ENCODE measurements at regions not wholly inside any gene's neighbourhood (a gene's known extent, or its start where the extent isn't known, plus 50 kb on each side); places are given as distances from the start of the nearest gene placed in this dataset.

DNA sequence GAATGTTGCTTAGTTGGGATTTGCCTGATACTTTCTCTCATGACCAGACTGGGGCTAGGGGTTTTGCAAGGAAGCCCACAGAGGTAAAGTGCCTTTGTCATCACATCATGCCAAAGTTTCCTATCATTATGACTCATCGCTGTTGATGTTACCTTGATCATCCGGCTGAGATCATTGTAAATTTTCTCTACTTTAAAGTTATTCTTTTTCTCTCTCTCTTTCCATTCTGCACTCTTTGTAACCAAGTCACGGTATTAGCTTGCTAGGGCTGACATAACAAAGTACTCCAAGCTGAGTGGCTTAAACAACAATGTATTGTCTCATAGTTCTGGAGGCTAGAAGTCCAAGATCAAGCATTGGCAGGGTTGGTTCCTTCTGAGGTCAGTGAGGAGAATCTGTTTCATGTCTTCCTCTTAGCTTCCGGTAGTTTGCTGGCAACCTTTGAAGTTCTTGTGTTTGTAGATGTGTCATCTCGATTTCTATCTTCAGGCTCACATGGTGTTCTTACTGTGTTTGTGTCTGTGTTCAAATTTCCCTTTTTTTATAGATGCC, 113.0 kb downstream of the DTHD1 start:
- Histone ChIP-seq H3K4me1 (no peaks in the 10 kb centered on the region), H3K27ac (no peak overlapping the region), H3K9me3 (no peaks in the 10 kb centered on the region), H3K4me2 (no peak overlapping the region), H3K4me3 (no peak overlapping the region)
- ATAC-seq = no peak
- POLR2A ChIA-PET = no interaction called here
- TF ChIP-seq, protein P1, sequence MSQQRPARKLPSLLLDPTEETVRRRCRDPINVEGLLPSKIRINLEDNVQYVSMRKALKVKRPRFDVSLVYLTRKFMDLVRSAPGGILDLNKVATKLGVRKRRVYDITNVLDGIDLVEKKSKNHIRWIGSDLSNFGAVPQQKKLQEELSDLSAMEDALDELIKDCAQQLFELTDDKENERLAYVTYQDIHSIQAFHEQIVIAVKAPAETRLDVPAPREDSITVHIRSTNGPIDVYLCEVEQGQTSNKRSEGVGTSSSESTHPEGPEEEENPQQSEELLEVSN (IDR thresholded peaks at IDR 0.05; ENCODE audit: borderline replicate concordance, low read depth) = no peak
- no peak for TF ChIP-seq HOXB5 (CRISPR knock-in tag; IDR thresholded peaks at IDR 0.05)
- TF ChIP-seq FOSL2 (IDR thresholded peaks at IDR 0.05) = no peak
- TF ChIP-seq FOSL2 (CRISPR knock-in tag; IDR thresholded peaks at IDR 0.05) = peak; percentile 29; the same call in 1 of the 2 replicates
- no peak for TF ChIP-seq GATA3 (IDR thresholded peaks at IDR 0.05; ENCODE audit: borderline replicate concordance)
- TF ChIP-seq FOXS1 (CRISPR knock-in tag; IDR thresholded peaks at IDR 0.05) = no peak
- TF ChIP-seq POLR2A (IDR thresholded peaks at IDR 0.05; ENCODE audit: low read length) = no peak
- TF ChIP-seq, protein P2, sequence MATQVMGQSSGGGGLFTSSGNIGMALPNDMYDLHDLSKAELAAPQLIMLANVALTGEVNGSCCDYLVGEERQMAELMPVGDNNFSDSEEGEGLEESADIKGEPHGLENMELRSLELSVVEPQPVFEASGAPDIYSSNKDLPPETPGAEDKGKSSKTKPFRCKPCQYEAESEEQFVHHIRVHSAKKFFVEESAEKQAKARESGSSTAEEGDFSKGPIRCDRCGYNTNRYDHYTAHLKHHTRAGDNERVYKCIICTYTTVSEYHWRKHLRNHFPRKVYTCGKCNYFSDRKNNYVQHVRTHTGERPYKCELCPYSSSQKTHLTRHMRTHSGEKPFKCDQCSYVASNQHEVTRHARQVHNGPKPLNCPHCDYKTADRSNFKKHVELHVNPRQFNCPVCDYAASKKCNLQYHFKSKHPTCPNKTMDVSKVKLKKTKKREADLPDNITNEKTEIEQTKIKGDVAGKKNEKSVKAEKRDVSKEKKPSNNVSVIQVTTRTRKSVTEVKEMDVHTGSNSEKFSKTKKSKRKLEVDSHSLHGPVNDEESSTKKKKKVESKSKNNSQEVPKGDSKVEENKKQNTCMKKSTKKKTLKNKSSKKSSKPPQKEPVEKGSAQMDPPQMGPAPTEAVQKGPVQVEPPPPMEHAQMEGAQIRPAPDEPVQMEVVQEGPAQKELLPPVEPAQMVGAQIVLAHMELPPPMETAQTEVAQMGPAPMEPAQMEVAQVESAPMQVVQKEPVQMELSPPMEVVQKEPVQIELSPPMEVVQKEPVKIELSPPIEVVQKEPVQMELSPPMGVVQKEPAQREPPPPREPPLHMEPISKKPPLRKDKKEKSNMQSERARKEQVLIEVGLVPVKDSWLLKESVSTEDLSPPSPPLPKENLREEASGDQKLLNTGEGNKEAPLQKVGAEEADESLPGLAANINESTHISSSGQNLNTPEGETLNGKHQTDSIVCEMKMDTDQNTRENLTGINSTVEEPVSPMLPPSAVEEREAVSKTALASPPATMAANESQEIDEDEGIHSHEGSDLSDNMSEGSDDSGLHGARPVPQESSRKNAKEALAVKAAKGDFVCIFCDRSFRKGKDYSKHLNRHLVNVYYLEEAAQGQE (IDR thresholded peaks at IDR 0.05) = no peak
- TF ChIP-seq, protein P3, sequence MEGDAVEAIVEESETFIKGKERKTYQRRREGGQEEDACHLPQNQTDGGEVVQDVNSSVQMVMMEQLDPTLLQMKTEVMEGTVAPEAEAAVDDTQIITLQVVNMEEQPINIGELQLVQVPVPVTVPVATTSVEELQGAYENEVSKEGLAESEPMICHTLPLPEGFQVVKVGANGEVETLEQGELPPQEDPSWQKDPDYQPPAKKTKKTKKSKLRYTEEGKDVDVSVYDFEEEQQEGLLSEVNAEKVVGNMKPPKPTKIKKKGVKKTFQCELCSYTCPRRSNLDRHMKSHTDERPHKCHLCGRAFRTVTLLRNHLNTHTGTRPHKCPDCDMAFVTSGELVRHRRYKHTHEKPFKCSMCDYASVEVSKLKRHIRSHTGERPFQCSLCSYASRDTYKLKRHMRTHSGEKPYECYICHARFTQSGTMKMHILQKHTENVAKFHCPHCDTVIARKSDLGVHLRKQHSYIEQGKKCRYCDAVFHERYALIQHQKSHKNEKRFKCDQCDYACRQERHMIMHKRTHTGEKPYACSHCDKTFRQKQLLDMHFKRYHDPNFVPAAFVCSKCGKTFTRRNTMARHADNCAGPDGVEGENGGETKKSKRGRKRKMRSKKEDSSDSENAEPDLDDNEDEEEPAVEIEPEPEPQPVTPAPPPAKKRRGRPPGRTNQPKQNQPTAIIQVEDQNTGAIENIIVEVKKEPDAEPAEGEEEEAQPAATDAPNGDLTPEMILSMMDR (IDR thresholded peaks at IDR 0.05) = no peak
- no peak for TF ChIP-seq KDM1A (IDR thresholded peaks at IDR 0.05; ENCODE audit: low read depth)
- CTCF ChIA-PET = interaction anchor here (0.6 kb wide), 1 partner anchor 995 kb away, joined by 4 read pairs; no protein-coding TSS in a partner anchor
- 5% methylated on average over 5 of the region's 5 CpGs for WGBS (ENCODE audit: missing lambda C conversion rate)
- DNase-seq (ENCODE audit: low read depth in 1 of 2, low spot score in 1 of 2) = peak in 1 of 2 experiments; percentile 10
- FAIRE-seq = no peak

- POLR2A ChIA-PET = no interaction called here
- Histone ChIP-seq H3K4me2 (no peak overlapping the region), H3K4me1 (no peaks in the 10 kb centered on the region), H3K9me3 (no peaks in the 10 kb centered on the region), H3K4me3 (no peak overlapping the region), H3K27ac (no peak overlapping the region)
- no peak for FAIRE-seq
- WGBS (ENCODE audit: missing lambda C conversion rate) = 9% methylated on average over 2 of the region's 2 CpGs
- DNase-seq (ENCODE audit: low read depth in 1 of 2, low spot score in 1 of 2) = peak in 1 of 2 experiments; percentile 6
- TF ChIP-seq RAD21 (conservative IDR thresholded peaks at IDR 0.05 in 1 of 2, IDR thresholded peaks at IDR 0.05 in 1 of 2) (peak; percentile 55 to 57; a peak in 4 of 5 replicates), PHF8 (IDR thresholded peaks at IDR 0.05; ENCODE audit: borderline replicate concordance, low read depth) (no peak), SMC3 (IDR thresholded peaks at IDR 0.05) (peak; percentile 67), EHMT2 (IDR thresholded peaks at IDR 0.05; ENCODE audit: low read depth) (no peak)
- TF ChIP-seq, protein P3 (IDR thresholded peaks at IDR 0.05) = peak; percentile 48; the same call in 2 of the 3 replicates
- no peak for ATAC-seq
- CTCF ChIA-PET = interaction anchor here (0.7 to 1.1 kb wide), 4 partner anchors 38 to 52 kb away, joined by 3 to 4 read pairs (median 3); no protein-coding TSS in a partner anchor
Measured at GRCh38 chr4:36399762-36400353, 118.4 kb downstream of the DTHD1 start.
